Endothelial cell of umbilical vein (primary cell): ENCODE measurements at regions not wholly inside any gene's neighbourhood (a gene's known extent, or its start where the extent isn't known, plus 50 kb on each side); places are given as distances from the start of the nearest gene placed in this dataset.

Experiments used
- BruUV-seq: library from RNA; stranded (reverse); fragments of 400-500 nt; replicated peaks from 2 replicates; lab custom pipeline; 2021; lab: Mats Ljungman, UMichigan
- CTCF ChIA-PET: fragments of 300-600, 350-600 bp; sonication (Branson Sonifier 250); formaldehyde crosslinking; loops from one replicate; lab custom pipeline; 2021; ENCODE audit warnings: antibody characterized with exemption, inconsistent platforms; lab: Charles Lee
- POLR2A ChIA-PET: fragments of 300-600, 350-600 bp; sonication (Branson Sonifier 250); formaldehyde crosslinking; loops from one replicate; lab custom pipeline; 2021; ENCODE audit warnings: antibody characterized with exemption, inconsistent platforms; lab: Charles Lee
- DNase-seq: peaks from one replicate; pipeline ENCODE4 v3.0.0-alpha.2; 2011; ENCODE audit warnings: low read depth, low spot score
- FAIRE-seq: peaks from 2 replicates; lab custom pipeline; 2011; peaks lifted over from hg19 to GRCh38; lab: Jason Lieb, UNC
- H2AFZ ChIP-seq: 2 replicates; pipeline ENCODE4 v1.6.0; 2012; ENCODE audit warnings: low read depth, low read length, control low read depth, inconsistent platforms
- H3K27ac ChIP-seq: 2 replicates; pipeline ENCODE4 v1.5.1; 2011; ENCODE audit warnings: low read depth, mild to moderate bottlenecking, control low read depth, low read length, moderate library complexity; ENCODE audit not compliant: insufficient read depth
- H3K27me3 ChIP-seq, 2 experiments: 2 replicates each; pipeline versions ENCODE4 v1.6.0 to v1.6.1; 2011; ENCODE audit warnings: low read length in 2 of 2, mixed read lengths in 1 of 2; ENCODE audit not compliant: control insufficient read depth in 2 of 2, insufficient read depth in 2 of 2
- H3K36me3 ChIP-seq, 2 experiments: 2 replicates in 1 of 2; 3 replicates in 1 of 2; pipeline ENCODE4 v1.5.1; 2011; ENCODE audit warnings: low read length in 2 of 2, mild to moderate bottlenecking in 1 of 2, moderate library complexity in 1 of 2; ENCODE audit not compliant: control insufficient read depth in 2 of 2, insufficient read depth in 2 of 2; ENCODE audit errors: extremely low read depth in 1 of 2
- H3K4me1 ChIP-seq: 3 replicates; pipeline ENCODE4 v1.5.1; 2011; ENCODE audit warnings: mild to moderate bottlenecking, low read length; ENCODE audit not compliant: control insufficient read depth, insufficient read depth; ENCODE audit errors: extremely low read depth
- H3K4me2 ChIP-seq: 2 replicates; pipeline ENCODE4 v1.6.1; 2011; ENCODE audit warnings: low read length, control low read depth, mixed read lengths; ENCODE audit not compliant: insufficient read depth
- H3K4me3 ChIP-seq, 3 experiments: fragments of 200-600 bp in 1 of 3; sonication (generic), shearing (Covaris generic) in 1 of 3; replicated peaks in 1 of 3; 2 replicates each; pipeline ENCODE4 v1.5.1; 2011 to 2016; ENCODE audit warnings: control low read depth in 3 of 3, low read length in 3 of 3, mild to moderate bottlenecking in 2 of 3, inconsistent platforms in 1 of 3, low read depth in 1 of 3, moderate library complexity in 1 of 3; ENCODE audit not compliant: insufficient read depth in 1 of 3
- H3K79me2 ChIP-seq: 2 replicates; pipeline ENCODE4 v1.6.0; 2012; ENCODE audit warnings: low read length, inconsistent platforms; ENCODE audit not compliant: control insufficient read depth, insufficient read depth
- H3K9ac ChIP-seq: replicated peaks from 2 replicates; pipeline ENCODE3; 2011; ENCODE audit warnings: low read length, control low read depth; ENCODE audit not compliant: insufficient read depth; ENCODE audit errors: extremely low read depth
- H3K9me1 ChIP-seq: replicated peaks from 3 replicates; pipeline ENCODE4 v1.6.0; 2011; ENCODE audit warnings: mild to moderate bottlenecking, low read length; ENCODE audit not compliant: control insufficient read depth, insufficient read depth; ENCODE audit errors: extremely low read depth
- H3K9me3 ChIP-seq: replicated peaks from 2 replicates; pipeline ENCODE4 v1.5.1; 2012; ENCODE audit warnings: low read length, inconsistent platforms; ENCODE audit not compliant: control insufficient read depth, insufficient read depth
- H4K20me1 ChIP-seq: replicated peaks from 2 replicates; pipeline ENCODE3; 2011; ENCODE audit warnings: mild to moderate bottlenecking, low read length; ENCODE audit not compliant: control insufficient read depth, insufficient read depth; ENCODE audit errors: extremely low read depth
- CTCF ChIP-seq, 2 donors: IDR thresholded peaks; 1 replicate in 1 of 2; 2 replicates in 1 of 2; pipeline ENCODE4 v1.5.1; 2011; ENCODE audit warnings: low read length in 2 of 2, mild to moderate bottlenecking in 2 of 2, moderate library complexity in 2 of 2, control low read depth in 1 of 2, inconsistent platforms in 1 of 2, low read depth in 1 of 2; ENCODE audit not compliant: insufficient read depth in 1 of 2; ENCODE audit errors: extremely low read depth in 1 of 2
- EZH2 ChIP-seq: IDR thresholded peaks from 2 replicates; pipeline ENCODE4 v1.6.1; 2012; ENCODE audit warnings: borderline replicate concordance, low read depth, mild to moderate bottlenecking, moderate library complexity, low read length, inconsistent platforms; ENCODE audit not compliant: severe bottlenecking
- GATA2 ChIP-seq: IDR thresholded peaks from 2 replicates; pipeline ENCODE4 v1.7.0; 2011; ENCODE audit warnings: low read depth, mild to moderate bottlenecking, moderate library complexity, mixed read lengths, low read length; ENCODE audit not compliant: insufficient read length, insufficient read depth
- MAX ChIP-seq: IDR thresholded peaks from 2 replicates; pipeline ENCODE4 v1.6.1; 2011; ENCODE audit not compliant: insufficient read depth, insufficient read length
- MYC ChIP-seq: IDR thresholded peaks from one replicate; pipeline ENCODE4 v1.6.1; 2011; ENCODE audit warnings: mild to moderate bottlenecking, low read depth, low read length
- POLR2A ChIP-seq: IDR thresholded peaks from 2 replicates; pipeline ENCODE4 v1.6.1; 2012; ENCODE audit warnings: low read depth, mild to moderate bottlenecking, control low read depth, low read length
- POLR2AphosphoS5 ChIP-seq: IDR thresholded peaks from 2 replicates; pipeline ENCODE4 v1.6.1; 2012; ENCODE audit warnings: low read depth, mild to moderate bottlenecking, control low read depth, low read length, moderate library complexity; ENCODE audit not compliant: insufficient read depth
- dilution Hi-C: fragments of 300-500 bp; cut with MboI; formaldehyde crosslinking; loops from one replicate; pipeline ENCODE4 v1.15.0; 2019; ENCODE audit warnings: low sequenced_read_pairs; ENCODE audit not compliant: extremely low pct_ligation_motif_present
- intact Hi-C: fragments of 100-400 bp; cut with micrococcal nuclease; formaldehyde crosslinking; loops from one replicate; pipeline ENCODE4 v1.10.0; 2022

- no peak overlapping the region for H3K4me2 ChIP-seq
- no peaks in the 10 kb centered on the region for H3K4me1 ChIP-seq
- no peaks in the 10 kb centered on the region for H3K9me1 ChIP-seq
- TF ChIP-seq CTCF (IDR thresholded peaks at IDR 0.05; ENCODE audit: extremely low read depth in 1 of 2, insufficient read depth in 1 of 2, low read depth in 1 of 2, low read length in 2 of 2) = no peak
- TF ChIP-seq GATA2 = no peak
- TF ChIP-seq MYC = no peak
- TF ChIP-seq EZH2 = no peak
- no peak for TF ChIP-seq POLR2A
- TF ChIP-seq MAX = no peak
- no peak for TF ChIP-seq POLR2AphosphoS5
- no peaks in the 10 kb centered on the region for H3K9me3 ChIP-seq
- CTCF ChIA-PET = no interaction called here
- BruUV-seq = no TSS peak
- FAIRE-seq (no peak), DNase-seq (no peak)
- H3K27ac ChIP-seq = no peak overlapping the region
- H4K20me1 ChIP-seq = no peaks in the 10 kb centered on the region
- no peak overlapping the region for H3K4me3 ChIP-seq
- dilution Hi-C loops (no loop called here), intact Hi-C loops (no loop called here)
- no peak overlapping the region for H2AFZ ChIP-seq
- H3K79me2 ChIP-seq = no peaks in the 10 kb centered on the region
- H3K36me3 ChIP-seq = no peaks in the 10 kb centered on the region
- no peak overlapping the region for H3K9ac ChIP-seq
- POLR2A ChIA-PET = no interaction called here
- no peaks in the 10 kb centered on the region for H3K27me3 ChIP-seq
Observed at GRCh38 chr15:79167776-79168175, 77.2 kb upstream of the RASGRF1 start.
